ENCODE measurements at regions not wholly inside any gene's neighbourhood (a gene's known extent, or its start where the extent isn't known, plus 50 kb on each side); places are given as distances from the start of the nearest gene placed in this dataset.

DNA sequence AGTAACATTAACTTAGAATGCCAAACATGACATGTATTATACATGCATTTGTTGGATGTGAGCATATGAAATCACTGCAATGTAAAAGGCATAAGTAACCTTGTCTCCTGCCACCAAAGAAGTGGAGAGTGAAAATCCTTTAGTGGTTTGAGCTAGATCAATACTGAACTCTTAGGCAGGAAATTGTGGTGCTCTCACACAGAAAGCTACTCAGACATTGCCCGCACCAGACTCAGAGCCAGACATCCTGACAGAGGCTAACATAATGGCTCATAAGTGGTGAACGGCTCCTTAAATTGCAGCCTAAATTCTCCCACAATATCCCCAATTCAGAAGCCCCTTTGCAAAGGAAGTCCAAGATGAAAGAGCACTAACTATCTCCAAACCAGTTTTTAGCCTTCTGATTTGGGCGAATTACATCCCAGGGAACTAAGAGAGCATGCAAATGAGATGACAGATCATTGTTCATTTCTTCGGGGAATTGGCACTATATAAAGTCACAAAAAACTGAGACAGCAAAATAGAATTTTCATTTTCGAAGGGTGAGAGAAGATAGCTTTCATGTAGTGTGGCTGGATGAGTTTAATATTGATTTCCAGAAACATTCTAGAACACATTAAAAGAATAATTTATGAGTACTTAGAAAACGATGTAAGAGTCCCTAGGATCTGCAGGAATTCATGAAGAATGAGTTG, 233.6 kb upstream of the RPS6KA3 start:
- Histone ChIP-seq H3K4me3 (no peak overlapping the region), H2AFZ (ENCODE audit: low read depth, low read length) (no peak overlapping the region), H3K9me3 (replicated peaks; ENCODE audit: control insufficient read depth, insufficient read depth, low read depth, low read length) (no peaks in the 10 kb centered on the region), H3K9me1 (ENCODE audit: control insufficient read depth, insufficient read depth, low read length) (no peaks in the 10 kb centered on the region), H3K4me2 (ENCODE audit: insufficient read depth, low read length) (no peak overlapping the region), H3K36me3 (ENCODE audit: control insufficient read depth, insufficient read depth, low read length) (no peaks in the 10 kb centered on the region), H3K27ac (ENCODE audit: extremely low read depth, low read depth, low read length) (no peak overlapping the region), H3K79me2 (ENCODE audit: control insufficient read depth, insufficient read depth, low read length) (no peaks in the 10 kb centered on the region), H3K9ac (ENCODE audit: insufficient read depth in 1 of 2, low read depth in 2 of 2, low read length in 2 of 2) (no peak overlapping the region), H3K27me3 (ENCODE audit: control insufficient read depth in 2 of 2, insufficient read depth in 2 of 2, low read length in 2 of 2) (no peaks in the 10 kb centered on the region), H4K20me1 (replicated peaks; ENCODE audit: control insufficient read depth, insufficient read depth, low read length) (no peaks in the 10 kb centered on the region), H3K4me1 (replicated peaks in 1 of 2; ENCODE audit: control insufficient read depth in 2 of 2, insufficient read depth in 2 of 2, low read length in 2 of 2) (no peaks in the 10 kb centered on the region)
- ChIA-PET POLR2A (no interaction called here), CTCF (ENCODE audit: low intra/inter-chr PET ratio) (no interaction called here)
- intact Hi-C loops (cut with micrococcal nuclease) (no loop called here), in situ Hi-C loops (cut with MboI) (no loop called here)
- ATAC-seq (no peak), DNase-seq (ENCODE audit: extremely low read depth in 1 of 4, low spot score in 3 of 4) (no peak), FAIRE-seq (no peak)
- 2% methylated on average over 6 of the region's 6 CpGs for WGBS (ENCODE audit: insufficient coverage, low coverage, missing lambda C conversion rate)
- TF ChIP-seq, protein P1, sequence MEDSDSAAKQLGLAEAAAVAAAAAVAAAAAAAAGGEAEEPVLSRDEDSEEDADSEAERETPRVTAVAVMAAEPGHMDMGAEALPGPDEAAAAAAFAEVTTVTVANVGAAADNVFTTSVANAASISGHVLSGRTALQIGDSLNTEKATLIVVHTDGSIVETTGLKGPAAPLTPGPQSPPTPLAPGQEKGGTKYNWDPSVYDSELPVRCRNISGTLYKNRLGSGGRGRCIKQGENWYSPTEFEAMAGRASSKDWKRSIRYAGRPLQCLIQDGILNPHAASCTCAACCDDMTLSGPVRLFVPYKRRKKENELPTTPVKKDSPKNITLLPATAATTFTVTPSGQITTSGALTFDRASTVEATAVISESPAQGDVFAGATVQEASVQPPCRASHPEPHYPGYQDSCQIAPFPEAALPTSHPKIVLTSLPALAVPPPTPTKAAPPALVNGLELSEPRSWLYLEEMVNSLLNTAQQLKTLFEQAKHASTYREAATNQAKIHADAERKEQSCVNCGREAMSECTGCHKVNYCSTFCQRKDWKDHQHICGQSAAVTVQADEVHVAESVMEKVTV (CRISPR knock-in tag; IDR thresholded peaks at IDR 0.05) = no peak
- TF ChIP-seq, protein P2, sequence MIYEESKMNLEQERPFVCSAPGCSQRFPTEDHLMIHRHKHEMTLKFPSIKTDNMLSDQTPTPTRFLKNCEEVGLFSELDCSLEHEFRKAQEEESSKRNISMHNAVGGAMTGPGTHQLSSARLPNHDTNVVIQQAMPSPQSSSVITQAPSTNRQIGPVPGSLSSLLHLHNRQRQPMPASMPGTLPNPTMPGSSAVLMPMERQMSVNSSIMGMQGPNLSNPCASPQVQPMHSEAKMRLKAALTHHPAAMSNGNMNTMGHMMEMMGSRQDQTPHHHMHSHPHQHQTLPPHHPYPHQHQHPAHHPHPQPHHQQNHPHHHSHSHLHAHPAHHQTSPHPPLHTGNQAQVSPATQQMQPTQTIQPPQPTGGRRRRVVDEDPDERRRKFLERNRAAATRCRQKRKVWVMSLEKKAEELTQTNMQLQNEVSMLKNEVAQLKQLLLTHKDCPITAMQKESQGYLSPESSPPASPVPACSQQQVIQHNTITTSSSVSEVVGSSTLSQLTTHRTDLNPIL (CRISPR knock-in tag; IDR thresholded peaks at IDR 0.05) = no peak
- TF ChIP-seq MBD2 (IDR thresholded peaks at IDR 0.05; ENCODE audit: borderline replicate concordance, low read depth) = no peak
- BruUV-seq (replicated peaks) = no TSS peak

Measured in K562 (cell line).